Astrocyte (in vitro differentiated cells and primary cell): ENCODE measurements at regions not wholly inside any gene's neighbourhood (a gene's known extent, or its start where the extent isn't known, plus 50 kb on each side); places are given as distances from the start of the nearest gene placed in this dataset.
A peak's percentile ranks its signal among the peaks of the same experiment; 100 is the strongest.

ENCODE experiments used
- DNase-seq: peaks from one replicate; pipeline ENCODE4 v3.0.0-alpha.2; 2010; ENCODE audit warnings: low read depth
- FAIRE-seq: peaks from 2 replicates; lab custom pipeline; 2011; peaks lifted over from hg19 to GRCh38; lab: Jason Lieb, UNC
- H2AFZ ChIP-seq: 2 replicates; pipeline ENCODE4 v1.6.0; 2012; ENCODE audit warnings: low read depth, low read length, inconsistent platforms
- H3K27ac ChIP-seq: 2 replicates; pipeline ENCODE4 v1.5.1; 2011; ENCODE audit warnings: low read depth, low read length, inconsistent platforms
- H3K27me3 ChIP-seq: 2 replicates; pipeline ENCODE4 v1.6.0; 2011; ENCODE audit warnings: low read length, inconsistent platforms; ENCODE audit not compliant: insufficient read depth
- H3K36me3 ChIP-seq: 2 replicates; pipeline ENCODE4 v1.5.1; 2011; ENCODE audit warnings: low read length, inconsistent platforms; ENCODE audit not compliant: insufficient read depth
- H3K4me1 ChIP-seq: 2 replicates; pipeline ENCODE4 v1.5.1; 2011; ENCODE audit warnings: low read length, inconsistent platforms; ENCODE audit not compliant: insufficient read depth
- H3K4me2 ChIP-seq: 2 replicates; pipeline ENCODE4 v1.6.0; 2012; ENCODE audit warnings: low read length, inconsistent platforms
- H3K4me3 ChIP-seq: 2 replicates; pipeline ENCODE4 v1.5.1; 2011; ENCODE audit warnings: low read depth, mild to moderate bottlenecking, low read length, inconsistent platforms; ENCODE audit not compliant: insufficient read depth
- H3K79me2 ChIP-seq: 2 replicates; pipeline ENCODE4 v1.6.0; 2012; ENCODE audit warnings: mild to moderate bottlenecking, low read length, inconsistent platforms; ENCODE audit not compliant: insufficient read depth
- H3K9ac ChIP-seq: 2 replicates; pipeline ENCODE4 v1.6.0; 2012; ENCODE audit warnings: mild to moderate bottlenecking, low read length, inconsistent platforms
- H3K9me3 ChIP-seq: 2 replicates; pipeline ENCODE4 v1.5.1; 2012; ENCODE audit warnings: low read depth, mild to moderate bottlenecking, low read length, inconsistent platforms; ENCODE audit not compliant: insufficient read depth
- H4K20me1 ChIP-seq: 2 replicates; pipeline ENCODE4 v1.6.0; 2012; ENCODE audit warnings: low read length, inconsistent platforms; ENCODE audit not compliant: insufficient read depth
- H3K27ac Mint-ChIP-seq: one replicate; pipeline ENCODE4 v1.8.0; 2021; ENCODE audit warnings: mild to moderate bottlenecking, mixed read lengths; ENCODE audit not compliant: unreplicated experiment
- H3K27me3 Mint-ChIP-seq: one replicate; pipeline ENCODE4 v1.8.0; 2021; ENCODE audit warnings: low read depth, mixed read lengths; ENCODE audit not compliant: unreplicated experiment
- H3K36me3 Mint-ChIP-seq: one replicate; pipeline ENCODE4 v1.8.0; 2021; ENCODE audit warnings: low read depth, mixed read lengths; ENCODE audit not compliant: unreplicated experiment
- H3K4me1 Mint-ChIP-seq: one replicate; pipeline ENCODE4 v1.8.0; 2021; ENCODE audit warnings: low read depth, mixed read lengths; ENCODE audit not compliant: unreplicated experiment
- H3K4me3 Mint-ChIP-seq: one replicate; pipeline ENCODE4 v1.8.0; 2021; ENCODE audit warnings: mild to moderate bottlenecking, moderate library complexity, mixed read lengths; ENCODE audit not compliant: unreplicated experiment
- H3K9me3 Mint-ChIP-seq: one replicate; pipeline ENCODE4 v1.8.0; 2021; ENCODE audit warnings: mild to moderate bottlenecking, mixed read lengths; ENCODE audit not compliant: unreplicated experiment
- EZH2 ChIP-seq: IDR thresholded peaks from 2 replicates; pipeline ENCODE4 v1.6.1; 2012; ENCODE audit warnings: mild to moderate bottlenecking, low read length, inconsistent platforms; ENCODE audit not compliant: insufficient read depth
- TF ChIP-seq, protein P1 (sequence below): IDR thresholded peaks from 2 replicates; pipeline ENCODE4 v1.5.1; 2011; ENCODE audit warnings: low read depth, mild to moderate bottlenecking, inconsistent platforms, low read length, moderate library complexity; ENCODE audit not compliant: insufficient read depth

DNA sequence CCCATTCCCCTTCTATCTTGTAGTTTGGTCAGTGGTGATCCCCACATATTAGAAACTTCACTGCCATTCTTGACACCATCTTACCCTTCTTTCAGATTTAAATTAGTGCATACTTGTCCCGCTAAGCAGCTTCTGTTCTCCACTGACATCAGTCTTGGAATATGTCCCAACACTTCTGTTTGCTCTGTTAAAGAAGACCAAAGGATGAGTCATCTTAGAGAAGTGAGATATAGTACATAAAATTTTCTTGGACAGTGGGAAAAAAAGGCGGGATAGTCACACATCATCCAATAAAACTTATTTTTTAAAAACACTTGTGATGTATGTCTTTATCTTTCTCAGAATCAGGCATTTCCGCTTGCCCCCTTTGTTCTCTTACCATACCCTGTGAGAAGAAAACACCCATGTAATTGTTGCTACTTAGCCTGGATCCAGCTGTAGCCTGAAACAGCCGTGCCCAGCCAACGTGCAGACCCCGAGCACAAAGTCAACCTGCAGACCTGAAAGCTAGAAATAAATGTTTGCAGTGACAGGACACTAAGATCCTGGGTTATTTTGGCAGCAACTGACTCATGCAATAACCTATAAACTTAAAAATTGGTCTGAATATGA, 100.1 kb upstream of the PDE3A start:
- no peak overlapping the region for H3K4me2 ChIP-seq
- no peak for FAIRE-seq
- H3K4me3 Mint-ChIP-seq, result no peak overlapping the region
- H3K36me3 Mint-ChIP-seq, result no peaks in the 10 kb centered on the region
- peaks cover 3% of the 10 kb centered on the region for H3K9me3 Mint-ChIP-seq
- H3K27me3 Mint-ChIP-seq, result no peaks in the 10 kb centered on the region
- no peak overlapping the region for H2AFZ ChIP-seq
- no peaks in the 10 kb centered on the region for H3K36me3 ChIP-seq
- H3K4me1 ChIP-seq, result no peaks in the 10 kb centered on the region
- no peaks in the 10 kb centered on the region for H3K27me3 ChIP-seq
- H3K27ac Mint-ChIP-seq, result no peak overlapping the region
- no peak overlapping the region for H3K27ac ChIP-seq
- DNase-seq, result peak; percentile 56
- no peak overlapping the region for H3K4me3 ChIP-seq
- TF ChIP-seq, protein P1, sequence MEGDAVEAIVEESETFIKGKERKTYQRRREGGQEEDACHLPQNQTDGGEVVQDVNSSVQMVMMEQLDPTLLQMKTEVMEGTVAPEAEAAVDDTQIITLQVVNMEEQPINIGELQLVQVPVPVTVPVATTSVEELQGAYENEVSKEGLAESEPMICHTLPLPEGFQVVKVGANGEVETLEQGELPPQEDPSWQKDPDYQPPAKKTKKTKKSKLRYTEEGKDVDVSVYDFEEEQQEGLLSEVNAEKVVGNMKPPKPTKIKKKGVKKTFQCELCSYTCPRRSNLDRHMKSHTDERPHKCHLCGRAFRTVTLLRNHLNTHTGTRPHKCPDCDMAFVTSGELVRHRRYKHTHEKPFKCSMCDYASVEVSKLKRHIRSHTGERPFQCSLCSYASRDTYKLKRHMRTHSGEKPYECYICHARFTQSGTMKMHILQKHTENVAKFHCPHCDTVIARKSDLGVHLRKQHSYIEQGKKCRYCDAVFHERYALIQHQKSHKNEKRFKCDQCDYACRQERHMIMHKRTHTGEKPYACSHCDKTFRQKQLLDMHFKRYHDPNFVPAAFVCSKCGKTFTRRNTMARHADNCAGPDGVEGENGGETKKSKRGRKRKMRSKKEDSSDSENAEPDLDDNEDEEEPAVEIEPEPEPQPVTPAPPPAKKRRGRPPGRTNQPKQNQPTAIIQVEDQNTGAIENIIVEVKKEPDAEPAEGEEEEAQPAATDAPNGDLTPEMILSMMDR, result no peak
- no peak for TF ChIP-seq EZH2
- no peak overlapping the region for H3K9ac ChIP-seq
- H4K20me1 ChIP-seq, result no peaks in the 10 kb centered on the region
- H3K9me3 ChIP-seq, result no peaks in the 10 kb centered on the region
- H3K4me1 Mint-ChIP-seq, result peaks cover 8% of the 10 kb centered on the region
- no peaks in the 10 kb centered on the region for H3K79me2 ChIP-seq

GRCh38 chr12:20268771-20269170, 99.6 kb upstream of the PDE3A start:
- Mint-ChIP-seq H3K4me1 (peaks cover 8% of the 10 kb centered on the region), H3K36me3 (no peaks in the 10 kb centered on the region), H3K27me3 (no peaks in the 10 kb centered on the region), H3K27ac (no peak overlapping the region), H3K4me3 (no peak overlapping the region), H3K9me3 (peaks cover 3% of the 10 kb centered on the region)
- no peak overlapping the region for H3K9ac ChIP-seq
- H3K4me1 ChIP-seq, result no peaks in the 10 kb centered on the region
- no peaks in the 10 kb centered on the region for H4K20me1 ChIP-seq
- no peak for TF ChIP-seq EZH2
- TF ChIP-seq, protein P1, result no peak
- H3K9me3 ChIP-seq, result no peaks in the 10 kb centered on the region
- no peak overlapping the region for H3K4me2 ChIP-seq
- no peak overlapping the region for H3K4me3 ChIP-seq
- no peak for FAIRE-seq
- no peak overlapping the region for H2AFZ ChIP-seq
- no peaks in the 10 kb centered on the region for H3K36me3 ChIP-seq
- no peaks in the 10 kb centered on the region for H3K27me3 ChIP-seq
- DNase-seq, result no peak
- H3K79me2 ChIP-seq, result no peaks in the 10 kb centered on the region
- no peak overlapping the region for H3K27ac ChIP-seq

DNA sequence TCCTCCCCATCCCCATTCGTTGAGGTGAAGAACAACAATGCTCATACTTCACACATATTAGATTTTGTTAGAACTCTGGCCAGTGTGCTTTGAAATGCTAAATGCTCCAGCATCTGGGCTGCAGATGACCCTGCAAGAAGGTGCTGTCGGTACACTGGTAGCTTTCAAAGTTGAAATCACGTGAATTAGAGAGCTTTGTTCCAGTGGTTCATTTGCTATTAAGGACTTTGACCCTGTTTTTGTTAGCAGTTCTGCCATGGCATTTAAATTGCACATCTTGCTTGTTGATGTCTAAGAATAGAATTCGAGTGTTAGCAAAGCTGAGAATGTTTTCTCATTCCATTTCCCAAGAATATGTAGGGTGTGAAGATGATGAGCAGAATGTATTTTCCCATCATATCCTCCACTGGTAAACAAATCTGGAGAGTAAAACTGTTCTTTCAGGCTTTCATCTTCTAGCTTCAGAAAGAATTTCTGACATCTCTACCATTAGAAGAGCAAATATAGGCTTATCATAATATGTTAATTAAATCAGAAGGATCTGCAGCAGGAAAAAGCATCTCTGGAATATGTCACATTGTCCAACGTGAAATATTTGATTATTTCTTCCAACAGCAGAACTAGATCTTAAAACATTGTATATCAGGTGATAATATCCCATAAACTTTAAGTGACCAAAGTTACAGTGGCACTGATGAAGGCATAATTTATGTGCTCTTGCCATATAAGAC, 98.8 kb upstream of the PDE3A start:
- H3K27me3 Mint-ChIP-seq, result no peaks in the 10 kb centered on the region
- H3K9me3 ChIP-seq, result no peaks in the 10 kb centered on the region
- no peaks in the 10 kb centered on the region for H3K27me3 ChIP-seq
- no peak overlapping the region for H3K27ac ChIP-seq
- no peak overlapping the region for H3K4me3 ChIP-seq
- no peaks in the 10 kb centered on the region for H3K4me1 ChIP-seq
- H3K9ac ChIP-seq, result no peak overlapping the region
- no peak overlapping the region for H3K4me3 Mint-ChIP-seq
- H3K4me1 Mint-ChIP-seq, result peaks cover 8% of the 10 kb centered on the region
- H2AFZ ChIP-seq, result no peak overlapping the region
- no peak overlapping the region for H3K4me2 ChIP-seq
- H3K9me3 Mint-ChIP-seq, result peaks cover 3% of the 10 kb centered on the region
- no peaks in the 10 kb centered on the region for H3K79me2 ChIP-seq
- no peak overlapping the region for H3K27ac Mint-ChIP-seq
- DNase-seq, result no peak
- H4K20me1 ChIP-seq, result no peaks in the 10 kb centered on the region
- TF ChIP-seq, protein P1, result no peak
- no peak for TF ChIP-seq EZH2
- no peaks in the 10 kb centered on the region for H3K36me3 ChIP-seq
- H3K36me3 Mint-ChIP-seq, result no peaks in the 10 kb centered on the region
- FAIRE-seq, result no peak
